ENCODE measurements at regions not wholly inside any gene's neighbourhood (a gene's known extent, or its start where the extent isn't known, plus 50 kb on each side); places are given as distances from the start of the nearest gene placed in this dataset.
A peak's percentile ranks its signal among the peaks of the same experiment; 100 is the strongest.

GRCh38 chr13:44106266-44107152, 226.8 kb downstream of the LACC1 start:
- Histone ChIP-seq H3K36me3 (no peaks in the 10 kb centered on the region), H3K4me1 (peaks cover 18% of the 10 kb centered on the region), H3K9me3 (no peaks in the 10 kb centered on the region), H3K27ac (no peak overlapping the region), H3K4me3 (no peak overlapping the region), H3K27me3 (no peaks in the 10 kb centered on the region)
- no peak for TF ChIP-seq CTCF (IDR thresholded peaks at IDR 0.05)
- DNase-seq: no peak
- ATAC-seq: no peak
- intact Hi-C loops (cut with DNase I): no loop called here

- intact Hi-C loops (cut with DNase I): no loop called here
- Histone ChIP-seq H3K4me3 (no peak overlapping the region), H3K36me3 (no peaks in the 10 kb centered on the region), H3K9me3 (no peaks in the 10 kb centered on the region), H3K27ac (no peak overlapping the region), H3K4me1 (peaks cover 18% of the 10 kb centered on the region), H3K27me3 (no peaks in the 10 kb centered on the region)
- ATAC-seq (no peak), DNase-seq (no peak)
- no peak for TF ChIP-seq CTCF (IDR thresholded peaks at IDR 0.05)
These were observed 227.8 kb downstream of the LACC1 start for GRCh38 chr13:44107357-44108121.

DNA sequence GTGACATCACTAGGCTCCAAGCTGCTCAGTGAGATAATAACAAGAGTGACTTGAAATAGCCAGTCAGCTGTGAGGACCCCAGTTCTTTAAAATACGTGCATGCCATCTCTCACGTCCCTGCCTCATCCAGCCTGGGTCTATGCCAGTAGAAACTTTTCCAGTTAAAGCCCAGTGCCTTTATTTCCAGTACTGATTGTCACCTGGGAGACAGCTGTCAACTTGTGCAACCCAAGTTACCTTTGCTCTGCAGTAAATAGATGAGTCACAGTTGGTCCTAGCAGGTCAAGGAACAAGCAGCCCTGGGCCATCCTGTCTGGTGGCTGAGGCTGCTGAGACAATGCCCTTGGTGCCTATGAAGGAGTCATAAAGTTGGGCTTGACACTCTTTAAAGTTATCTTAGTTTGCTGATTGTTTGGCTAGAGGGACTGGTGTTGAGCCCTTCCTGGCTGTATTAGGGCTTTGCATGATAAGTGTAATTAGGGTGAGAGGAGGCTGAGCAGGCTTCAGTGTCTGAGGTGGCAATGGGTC, 228.7 kb downstream of the LACC1 start:
- no peaks in the 10 kb centered on the region for H3K36me3 ChIP-seq
- no peaks in the 10 kb centered on the region for H3K9me3 ChIP-seq
- intact Hi-C loops (cut with DNase I): no loop called here
- peaks cover 18% of the 10 kb centered on the region for H3K4me1 ChIP-seq
- no peak overlapping the region for H3K4me3 ChIP-seq
- DNase-seq (no peak), ATAC-seq (peak; percentile 18)
- no peaks in the 10 kb centered on the region for H3K27me3 ChIP-seq
- no peak overlapping the region for H3K27ac ChIP-seq
- TF ChIP-seq CTCF (IDR thresholded peaks at IDR 0.05): no peak

DNA sequence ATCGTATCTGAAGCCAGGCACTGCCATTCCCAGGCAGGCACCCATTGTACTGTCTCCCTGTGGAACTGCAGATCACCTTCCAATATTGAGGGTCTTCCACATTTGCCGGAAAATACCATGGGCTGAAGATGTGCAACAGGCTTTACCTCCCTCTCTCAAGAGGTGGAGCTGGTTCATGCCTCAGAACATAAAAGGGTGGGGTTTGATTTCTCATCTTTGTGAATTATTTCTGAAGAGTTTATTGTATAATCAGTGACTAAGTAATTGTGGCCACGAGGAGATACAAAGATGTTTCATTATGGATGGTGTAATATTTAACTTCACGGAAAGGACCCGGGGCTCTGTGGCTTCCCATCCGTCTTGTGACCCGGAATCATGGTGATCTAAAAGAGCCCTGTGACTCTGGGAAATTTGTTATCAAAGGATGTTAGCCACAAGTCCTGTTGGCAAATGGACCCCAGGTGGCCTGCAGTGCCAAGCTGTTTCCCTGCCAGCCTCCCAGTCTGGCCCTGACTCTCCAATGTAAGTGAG, 230.5 kb downstream of the LACC1 start:
- peak; percentile 40 for ATAC-seq
- no peak overlapping the region for H3K27ac ChIP-seq

More for the DNA sequence above, 230.5 kb downstream of the LACC1 start:
- Histone ChIP-seq H3K4me3 (no peak overlapping the region), H3K4me1 (peaks cover 12% of the 10 kb centered on the region), H3K27me3 (no peaks in the 10 kb centered on the region), H3K9me3 (no peaks in the 10 kb centered on the region), H3K36me3 (no peaks in the 10 kb centered on the region)
- DNase-seq: no peak
- TF ChIP-seq CTCF (IDR thresholded peaks at IDR 0.05): no peak
- intact Hi-C loops (cut with DNase I): no loop called here

All from upper lobe of right lung (tissue), 1 donor.